HepG2 (cell line): ENCODE measurements at regions not wholly inside any gene's neighbourhood (a gene's known extent, or its start where the extent isn't known, plus 50 kb on each side); places are given as distances from the start of the nearest gene placed in this dataset.

Experiments used
- ATAC-seq: fragments of 200-7000 bp; cut with Tn5 transposase; 3 replicates; pipeline ENCODE4 v1.9.1; 2020; ENCODE audit warnings: mild to moderate bottlenecking, moderate library complexity
- BruUV-seq: library from RNA; stranded (reverse); fragments of 400-500 nt; replicated peaks from 2 replicates; lab custom pipeline; 2021; lab: Mats Ljungman, UMichigan
- CTCF ChIA-PET: fragments of 300-600 bp; formaldehyde crosslinking; extraction: SDS; loops from one replicate; lab custom pipeline; 2021; ENCODE audit warnings: low total read pairs, inconsistent platforms, low intra/inter-chr PET ratio; lab: Yijun Ruan, JAX
- POLR2A ChIA-PET: fragments of 350-600 bp; sonication (Branson Sonifier 250); formaldehyde crosslinking; loops from one replicate; lab custom pipeline; 2020; ENCODE audit warnings: antibody characterized with exemption, inconsistent platforms; lab: Yijun Ruan, JAX
- DNase-seq: peaks from one replicate; pipeline ENCODE4 v3.0.0-alpha.2; 2015; ENCODE audit warnings: low spot score
- FAIRE-seq: peaks from 3 replicates; lab custom pipeline; 2011; peaks lifted over from hg19 to GRCh38; lab: Jason Lieb, UNC
- H2AFZ ChIP-seq: one replicate; pipeline ENCODE4 v1.6.1; 2011; ENCODE audit warnings: low read length, inconsistent platforms
- H3K27ac ChIP-seq: fragments of 300-600 bp; 3 replicates; pipeline ENCODE4 v1.8.0; 2011; ENCODE audit warnings: mixed run types, mild to moderate bottlenecking, mixed read lengths, low read length, inconsistent platforms; ENCODE audit not compliant: insufficient read depth; ENCODE audit errors: extremely low read length
- H3K27me3 ChIP-seq, 2 experiments: fragments of 200-600 bp in 1 of 2; 2 replicates in 1 of 2; 3 replicates in 1 of 2; pipeline versions ENCODE4 v1.6.0 to v1.8.0; 2011; ENCODE audit warnings: low read length in 2 of 2, mild to moderate bottlenecking in 2 of 2, moderate library complexity in 2 of 2, inconsistent platforms in 1 of 2; ENCODE audit not compliant: insufficient read depth in 2 of 2, control insufficient read depth in 1 of 2
- H3K36me3 ChIP-seq, 2 experiments: fragments of 200-600 bp in 1 of 2; replicated peaks in 1 of 2; 2 replicates in 1 of 2; 3 replicates in 1 of 2; pipeline versions ENCODE4 v1.5.1 to v1.8.0; 2011; ENCODE audit warnings: low read length in 2 of 2, inconsistent platforms in 1 of 2; ENCODE audit not compliant: insufficient read depth in 2 of 2, control insufficient read depth in 1 of 2
- H3K4me1 ChIP-seq: 2 replicates; pipeline ENCODE4 v1.5.1; 2012; ENCODE audit warnings: low read length, inconsistent platforms; ENCODE audit not compliant: insufficient read depth
- H3K4me2 ChIP-seq: 2 replicates; pipeline ENCODE4 v1.6.0; 2011; ENCODE audit warnings: low read depth, low read length, inconsistent platforms
- H3K4me3 ChIP-seq, 3 experiments: fragments of 200-600 bp in 1 of 3; sonication (generic), shearing (Covaris generic) in 1 of 3; replicated peaks in 1 of 3; 2 replicates each; pipeline ENCODE4 v1.5.1; 2011 to 2016; ENCODE audit warnings: low read length in 3 of 3, inconsistent platforms in 2 of 3, low read depth in 2 of 3, mild to moderate bottlenecking in 2 of 3, control low read depth in 1 of 3, mixed read lengths in 1 of 3; ENCODE audit not compliant: insufficient read depth in 1 of 3
- H3K79me2 ChIP-seq: one replicate; pipeline ENCODE4 v1.6.1; 2011; ENCODE audit warnings: low read length, inconsistent platforms; ENCODE audit not compliant: insufficient read depth
- H3K9ac ChIP-seq: 2 replicates; pipeline ENCODE4 v1.6.0; 2011; ENCODE audit warnings: mild to moderate bottlenecking, low read depth, low read length, inconsistent platforms; ENCODE audit not compliant: insufficient read depth
- H3K9me3 ChIP-seq: 2 replicates; pipeline ENCODE4 v1.5.1; 2012; ENCODE audit warnings: mild to moderate bottlenecking, low read length
- H4K20me1 ChIP-seq: 2 replicates; pipeline ENCODE4 v1.6.0; 2011; ENCODE audit warnings: inconsistent platforms, mild to moderate bottlenecking, low read length, moderate library complexity; ENCODE audit not compliant: insufficient read depth
- ARID5B ChIP-seq: IDR thresholded peaks from 2 replicates; pipeline ENCODE4 v1.4.0; 2020; ENCODE audit warnings: mild to moderate bottlenecking, missing genetic modification reagents
- BCL3 ChIP-seq: sonication (generic); formaldehyde crosslinking; IDR thresholded peaks from 2 replicates; pipeline ENCODE4 v1.5.1; 2020; ENCODE audit warnings: mild to moderate bottlenecking, missing genetic modification reagents, moderate library complexity
- CSRNP1 ChIP-seq: sonication (generic); formaldehyde crosslinking; IDR thresholded peaks from 2 replicates; pipeline ENCODE4 v1.8.1; 2023; ENCODE audit warnings: mild to moderate bottlenecking, missing genetic modification reagents
- DPF2 ChIP-seq: sonication (generic); formaldehyde crosslinking; IDR thresholded peaks from 2 replicates; pipeline ENCODE4 v1.4.0; 2020; ENCODE audit warnings: mild to moderate bottlenecking, low read depth, missing genetic modification reagents, borderline replicate concordance
- FIP1L1 ChIP-seq: fragments of 200-400 bp; formaldehyde crosslinking; IDR thresholded peaks from 2 replicates; pipeline ENCODE4 v1.6.1; 2018; ENCODE audit warnings: low read depth, mild to moderate bottlenecking, low read length, moderate library complexity, borderline replicate concordance; ENCODE audit not compliant: insufficient read depth
- GFI1 ChIP-seq: sonication (generic); formaldehyde crosslinking; IDR thresholded peaks from 2 replicates; pipeline ENCODE4 v1.5.0; 2020; ENCODE audit warnings: missing genetic modification reagents, mild to moderate bottlenecking, borderline replicate concordance
- HIVEP1 ChIP-seq: sonication (generic); formaldehyde crosslinking; IDR thresholded peaks from 2 replicates; pipeline ENCODE4 v1.4.0; 2020; ENCODE audit warnings: mild to moderate bottlenecking, missing genetic modification reagents
- MXD3 ChIP-seq: IDR thresholded peaks from 2 replicates; pipeline ENCODE4 v1.6.1; 2016; ENCODE audit warnings: mild to moderate bottlenecking, missing biosample characterization, missing genetic modification reagents
- ZBTB2 ChIP-seq: sonication (generic); formaldehyde crosslinking; IDR thresholded peaks from 2 replicates; pipeline ENCODE4 v1.8.0; 2022; ENCODE audit warnings: low read depth, missing genetic modification reagents
- WGBS: methylation state at CpG from one replicate; pipeline ENCODE4 v1.1.6; 2017; ENCODE audit warnings: low lambda C conversion rate; 5-methylcytosine and 5-hydroxymethylcytosine counted together
- in situ Hi-C: cut with HindIII; loops from 2 replicates; pipeline ENCODE4 v1.10.0; 2017; ENCODE audit warnings: low pct_unique_long_range_greater_than_20kb; ENCODE audit not compliant: extremely low pct_ligation_motif_present
- intact Hi-C: fragments of 100-400 bp; cut with micrococcal nuclease; formaldehyde crosslinking; loops from one replicate; pipeline ENCODE4 v1.10.0; 2022; ENCODE audit not compliant: unreplicated experiment

GRCh38 chr5:92868442-92868841 is 712.6 kb downstream of the NR2F1-AS1 start:
- TF ChIP-seq CSRNP1: no peak
- TF ChIP-seq HIVEP1: no peak
- TF ChIP-seq GFI1 (CRISPR knock-in tag): no peak
- no peak for TF ChIP-seq MXD3
- TF ChIP-seq FIP1L1: no peak
- no peak for TF ChIP-seq DPF2 (CRISPR knock-in tag)
- no peaks in the 10 kb centered on the region for H3K79me2 ChIP-seq
- ChIA-PET POLR2A (no interaction called here), CTCF (no interaction called here)
- ATAC-seq (no peak), DNase-seq (no peak), FAIRE-seq (no peak)
- H3K36me3 ChIP-seq: no peaks in the 10 kb centered on the region
- H3K4me2 ChIP-seq: no peak overlapping the region
- in situ Hi-C loops: loop anchor here (25.0 kb wide), 1 partner anchor 919 kb away; no protein-coding TSS in a partner anchor
- no peak overlapping the region for H2AFZ ChIP-seq
- H3K4me1 ChIP-seq: no peaks in the 10 kb centered on the region
- intact Hi-C loops: no loop called here
- no TSS peak for BruUV-seq
- no peaks in the 10 kb centered on the region for H4K20me1 ChIP-seq
- no peak overlapping the region for H3K27ac ChIP-seq
- no peak overlapping the region for H3K9ac ChIP-seq
- no peaks in the 10 kb centered on the region for H3K9me3 ChIP-seq
- no peak overlapping the region for H3K4me3 ChIP-seq
- 36% methylated on average over 3 of the region's 3 CpGs for WGBS
- no peaks in the 10 kb centered on the region for H3K27me3 ChIP-seq

GRCh38 chr5:92864591-92864990 is 716.4 kb downstream of the NR2F1-AS1 start:
- in situ Hi-C loops: loop anchor here (25.0 kb wide), 1 partner anchor 923 kb away; no protein-coding TSS in a partner anchor
- POLR2A ChIA-PET: no interaction called here
- TF ChIP-seq ZBTB2: no peak
- no peak for TF ChIP-seq ARID5B
- TF ChIP-seq BCL3 (CRISPR knock-in tag): no peak

More at GRCh38 chr5:92864591-92864990, 716.4 kb downstream of the NR2F1-AS1 start:
- Histone ChIP-seq H3K27ac (no peak overlapping the region), H3K4me2 (no peak overlapping the region), H3K27me3 (no peaks in the 10 kb centered on the region), H4K20me1 (no peaks in the 10 kb centered on the region), H3K9me3 (no peaks in the 10 kb centered on the region), H3K4me3 (no peak overlapping the region), H3K9ac (no peak overlapping the region), H3K79me2 (no peaks in the 10 kb centered on the region), H3K36me3 (no peaks in the 10 kb centered on the region), H3K4me1 (no peaks in the 10 kb centered on the region), H2AFZ (no peak overlapping the region)
- ATAC-seq (no peak), DNase-seq (no peak), FAIRE-seq (no peak)
- intact Hi-C loops: no loop called here
- 0% methylated on average over 2 of the region's 2 CpGs for WGBS
- CTCF ChIA-PET: no interaction called here
- no TSS peak for BruUV-seq
